HUES64 (cell line): ENCODE measurements at regions not wholly inside any gene's neighbourhood (a gene's known extent, or its start where the extent isn't known, plus 50 kb on each side); places are given as distances from the start of the nearest gene placed in this dataset.

Experiments used
- H3K27ac ChIP-seq: 2 replicates; pipeline ENCODE4 v1.7.0; 2013; ENCODE audit warnings: low read depth, low read length, inconsistent platforms
- H3K27me3 ChIP-seq: 2 replicates; pipeline ENCODE4 v1.6.1; 2013; ENCODE audit warnings: mild to moderate bottlenecking, low read length; ENCODE audit not compliant: insufficient read depth
- H3K36me3 ChIP-seq: 2 replicates; pipeline ENCODE4 v1.6.1; 2013; ENCODE audit warnings: mild to moderate bottlenecking, low read length; ENCODE audit not compliant: insufficient read depth
- H3K4me1 ChIP-seq: 2 replicates; pipeline ENCODE4 v1.6.1; 2013; ENCODE audit warnings: mild to moderate bottlenecking, low read length, moderate library complexity; ENCODE audit not compliant: insufficient read depth
- H3K4me3 ChIP-seq: 2 replicates; pipeline ENCODE4 v1.5.1; 2013; ENCODE audit warnings: mild to moderate bottlenecking, low read length, moderate library complexity
- H3K9ac ChIP-seq: 2 replicates; pipeline ENCODE4 v1.6.1; 2013; ENCODE audit warnings: mild to moderate bottlenecking, low read depth, low read length
- H3K9me3 ChIP-seq: 2 replicates; pipeline ENCODE4 v1.6.1; 2013; ENCODE audit warnings: low read depth, low read length; ENCODE audit not compliant: insufficient read depth
- WGBS: fragments of 150-250, 120-280 bp; methylation state at CpG from one replicate; pipeline ENCODE4 v1.1.7; 2013; ENCODE audit warnings: missing lambda C conversion rate; 5-methylcytosine and 5-hydroxymethylcytosine counted together

- H3K36me3 ChIP-seq: no peaks in the 10 kb centered on the region
- H3K9me3 ChIP-seq: no peaks in the 10 kb centered on the region
- H3K27me3 ChIP-seq: no peaks in the 10 kb centered on the region
- H3K27ac ChIP-seq: no peak overlapping the region
- H3K4me1 ChIP-seq: peaks cover 19% of the 10 kb centered on the region; the same call in 1 of the 2 replicates
- no peak overlapping the region for H3K4me3 ChIP-seq
- no peak overlapping the region for H3K9ac ChIP-seq
- 95% methylated on average over 1 of the region's 1 CpG for WGBS
Observed at GRCh38 chr12:13596714-13597113, 384.7 kb downstream of the GRIN2B start.

GRCh38 chr12:13595536-13596443, 385.6 kb downstream of the GRIN2B start:
- Histone ChIP-seq H3K9ac (no peak overlapping the region), H3K27ac (peak overlapping the region; percentile 54; the same call in 1 of the 2 replicates), H3K36me3 (no peaks in the 10 kb centered on the region), H3K4me3 (no peak overlapping the region), H3K4me1 (peaks cover 19% of the 10 kb centered on the region; the same call in 1 of the 2 replicates), H3K27me3 (no peaks in the 10 kb centered on the region), H3K9me3 (no peaks in the 10 kb centered on the region)
- 48% methylated on average over 2 of the region's 2 CpGs for WGBS

- H3K4me1 ChIP-seq: peaks cover 19% of the 10 kb centered on the region; the same call in 1 of the 2 replicates
- no peak overlapping the region for H3K9ac ChIP-seq
- no peaks in the 10 kb centered on the region for H3K36me3 ChIP-seq
- H3K4me3 ChIP-seq: no peak overlapping the region
- 82% methylated on average over 5 of the region's 5 CpGs for WGBS
- peak overlapping the region; percentile 54; the same call in 1 of the 2 replicates for H3K27ac ChIP-seq
- H3K27me3 ChIP-seq: no peaks in the 10 kb centered on the region
- no peaks in the 10 kb centered on the region for H3K9me3 ChIP-seq
Observed at GRCh38 chr12:13594731-13595514, 386.5 kb downstream of the GRIN2B start.

- no peak overlapping the region for H3K27ac ChIP-seq
- H3K9ac ChIP-seq: no peak overlapping the region
- no peaks in the 10 kb centered on the region for H3K9me3 ChIP-seq
- no peaks in the 10 kb centered on the region for H3K36me3 ChIP-seq
- H3K4me1 ChIP-seq: peaks cover 31% of the 10 kb centered on the region
- no peaks in the 10 kb centered on the region for H3K27me3 ChIP-seq
- no peak overlapping the region for H3K4me3 ChIP-seq
- WGBS: 81% methylated on average over 2 of the region's 3 CpGs
Observed at GRCh38 chr12:13592063-13592942, 389.1 kb downstream of the GRIN2B start.

GRCh38 chr12:13591488-13591887, 389.9 kb downstream of the GRIN2B start:
- H3K27me3 ChIP-seq: no peaks in the 10 kb centered on the region
- H3K4me3 ChIP-seq: no peak overlapping the region
- H3K36me3 ChIP-seq: no peaks in the 10 kb centered on the region
- no peak overlapping the region for H3K9ac ChIP-seq
- H3K4me1 ChIP-seq: peaks cover 26% of the 10 kb centered on the region
- no peaks in the 10 kb centered on the region for H3K9me3 ChIP-seq
- H3K27ac ChIP-seq: no peak overlapping the region

- Histone ChIP-seq H3K27me3 (no peaks in the 10 kb centered on the region), H3K36me3 (no peaks in the 10 kb centered on the region), H3K27ac (no peak overlapping the region), H3K4me3 (no peak overlapping the region), H3K9ac (no peak overlapping the region), H3K9me3 (no peaks in the 10 kb centered on the region), H3K4me1 (peaks cover 22% of the 10 kb centered on the region)
- WGBS: 93% methylated on average over 6 of the region's 6 CpGs
Observed at GRCh38 chr12:13591059-13591458, 390.3 kb downstream of the GRIN2B start.

GRCh38 chr12:13588574-13588973, 392.0 kb downstream of the EMP1 start:
- H3K9me3 ChIP-seq: no peaks in the 10 kb centered on the region
- no peak overlapping the region for H3K4me3 ChIP-seq
- 88% methylated on average over 4 of the region's 4 CpGs for WGBS
- H3K9ac ChIP-seq: no peak overlapping the region
- H3K4me1 ChIP-seq: peaks cover 19% of the 10 kb centered on the region
- no peak overlapping the region for H3K27ac ChIP-seq
- no peaks in the 10 kb centered on the region for H3K27me3 ChIP-seq
- no peaks in the 10 kb centered on the region for H3K36me3 ChIP-seq

GRCh38 chr12:13587721-13588390, 391.3 kb downstream of the EMP1 start:
- no peak overlapping the region for H3K27ac ChIP-seq
- H3K9me3 ChIP-seq: no peaks in the 10 kb centered on the region
- no peak overlapping the region for H3K9ac ChIP-seq
- H3K4me1 ChIP-seq: peaks cover 19% of the 10 kb centered on the region
- no peaks in the 10 kb centered on the region for H3K27me3 ChIP-seq
- H3K4me3 ChIP-seq: no peak overlapping the region
- 77% methylated on average over 4 of the region's 5 CpGs for whole genome bisulfite sequencing
- H3K36me3 ChIP-seq: no peaks in the 10 kb centered on the region

GRCh38 chr12:13586361-13586760, 389.8 kb downstream of the EMP1 start:
- 80% methylated on average over 5 of the region's 5 CpGs for WGBS
- Histone ChIP-seq H3K9me3 (no peaks in the 10 kb centered on the region), H3K4me3 (no peak overlapping the region), H3K36me3 (no peaks in the 10 kb centered on the region), H3K27ac (no peak overlapping the region), H3K27me3 (no peaks in the 10 kb centered on the region), H3K4me1 (peaks cover 12% of the 10 kb centered on the region), H3K9ac (no peak overlapping the region)

- Histone ChIP-seq H3K9ac (no peak overlapping the region), H3K4me1 (peaks cover 12% of the 10 kb centered on the region), H3K27ac (no peak overlapping the region), H3K4me3 (no peak overlapping the region), H3K36me3 (no peaks in the 10 kb centered on the region), H3K9me3 (no peaks in the 10 kb centered on the region), H3K27me3 (no peaks in the 10 kb centered on the region)
- WGBS: 80% methylated on average over 2 of the region's 2 CpGs
Observed at GRCh38 chr12:13584541-13584940, 388.0 kb downstream of the EMP1 start.
